H1 (cell line): ENCODE measurements at regions not wholly inside any gene's neighbourhood (a gene's known extent, or its start where the extent isn't known, plus 50 kb on each side); places are given as distances from the start of the nearest gene placed in this dataset.
A peak's percentile ranks its signal among the peaks of the same experiment; 100 is the strongest.

ENCODE experiments used
- CTCF ChIA-PET: fragments of 300-600 bp; sonication (Branson Sonifier 250); formaldehyde crosslinking; loops from one replicate; lab custom pipeline; 2021; ENCODE audit not compliant: partially characterized antibody; lab: Charles Lee
- POLR2A ChIA-PET: fragments of 300-600 bp; sonication (Branson Sonifier 250); formaldehyde crosslinking; loops from one replicate; lab custom pipeline; 2021; ENCODE audit warnings: inconsistent platforms; ENCODE audit not compliant: partially characterized antibody; lab: Charles Lee
- DNase-seq, 2 experiments: peaks; one replicate each; pipeline versions ENCODE4 v3.0.0 to v3.0.0-alpha.2; 2010 to 2022; ENCODE audit warnings: low spot score in 2 of 2, low read depth in 1 of 2, mixed read lengths in 1 of 2
- FAIRE-seq: peaks from 2 replicates; lab custom pipeline; 2011; peaks lifted over from hg19 to GRCh38; lab: Jason Lieb, UNC
- H2AFZ ChIP-seq: 2 replicates; pipeline ENCODE4 v1.8.1; 2012; ENCODE audit warnings: low read length, inconsistent platforms
- H2AK5ac ChIP-seq: 2 replicates; pipeline ENCODE4 v1.6.1; 2013; ENCODE audit warnings: low read depth, low read length
- H2BK120ac ChIP-seq: replicated peaks from 2 replicates; pipeline ENCODE3; 2013; ENCODE audit warnings: low read depth, low read length, inconsistent platforms
- H2BK12ac ChIP-seq: 2 replicates; pipeline ENCODE4 v1.6.1; 2013; ENCODE audit warnings: low read depth, low read length
- H2BK15ac ChIP-seq: 2 replicates; pipeline ENCODE4 v1.6.1; 2013; ENCODE audit warnings: low read length
- H2BK20ac ChIP-seq: 2 replicates; pipeline ENCODE4 v1.6.1; 2013; ENCODE audit warnings: low read length
- H2BK5ac ChIP-seq: 2 replicates; pipeline ENCODE4 v1.6.1; 2013; ENCODE audit warnings: low read depth, low read length
- H3K14ac ChIP-seq: 2 replicates; pipeline ENCODE4 v1.6.1; 2013; ENCODE audit warnings: inconsistent platforms; ENCODE audit not compliant: insufficient read length
- H3K18ac ChIP-seq: 2 replicates; pipeline ENCODE4 v1.6.1; 2013; ENCODE audit warnings: low read length; ENCODE audit errors: extremely low read depth
- H3K23ac ChIP-seq: 2 replicates; pipeline ENCODE4 v1.6.1; 2013; ENCODE audit warnings: inconsistent platforms; ENCODE audit not compliant: insufficient read length
- H3K23me2 ChIP-seq: 2 replicates; pipeline ENCODE4 v1.6.1; 2013; ENCODE audit warnings: low read depth, low read length
- H3K27ac ChIP-seq: 2 replicates; pipeline ENCODE4 v1.6.1; 2011; ENCODE audit warnings: low read depth, low read length, inconsistent platforms
- H3K27me3 ChIP-seq, 4 experiments: replicated peaks in 1 of 4; 1 replicate in 1 of 4; 2 replicates in 3 of 4; pipeline versions ENCODE4 v1.6.1 to v1.8.1; 2011 to 2013; ENCODE audit warnings: low read length in 3 of 4, mild to moderate bottlenecking in 3 of 4, inconsistent platforms in 2 of 4, mixed read lengths in 2 of 4, moderate library complexity in 1 of 4; ENCODE audit not compliant: control insufficient read depth in 3 of 4, insufficient read depth in 3 of 4; ENCODE audit errors: extremely low read depth in 1 of 4
- H3K36me3 ChIP-seq, 4 experiments: 2 replicates each; pipeline versions ENCODE4 v1.6.1 to v1.8.1; 2011 to 2013; ENCODE audit warnings: mild to moderate bottlenecking in 4 of 4, low read length in 3 of 4, moderate library complexity in 2 of 4, control low read depth in 1 of 4, inconsistent platforms in 1 of 4; ENCODE audit not compliant: insufficient read depth in 4 of 4, control insufficient read depth in 2 of 4
- H3K4ac ChIP-seq: replicated peaks from 2 replicates; pipeline ENCODE3; 2013; ENCODE audit warnings: low read length, low read depth, mixed read lengths, inconsistent platforms; ENCODE audit not compliant: insufficient read length
- H3K4me1 ChIP-seq, 4 experiments: replicated peaks in 1 of 4; 1 replicate in 1 of 4; 2 replicates in 3 of 4; pipeline versions ENCODE4 v1.6.1 to v1.8.1; 2011 to 2013; ENCODE audit warnings: low read length in 3 of 4, inconsistent platforms in 2 of 4, mixed read lengths in 1 of 4; ENCODE audit not compliant: insufficient read depth in 4 of 4, control insufficient read depth in 3 of 4
- H3K4me2 ChIP-seq, 2 experiments: 2 replicates each; pipeline versions ENCODE4 v1.6.1 to v1.8.1; 2011 to 2013; ENCODE audit warnings: low read depth in 2 of 2, low read length in 2 of 2, control low read depth in 1 of 2, inconsistent platforms in 1 of 2, mild to moderate bottlenecking in 1 of 2; ENCODE audit not compliant: insufficient read depth in 1 of 2
- H3K4me3 ChIP-seq, 4 experiments: fragments of 200-600, 300-600 bp in 1 of 4; sonication (generic), shearing (Covaris generic), sonication (Bioruptor Twin) in 1 of 4; 2 replicates each; pipeline versions ENCODE4 v1.5.1 to v1.8.1; 2011 to 2016; ENCODE audit warnings: low read length in 4 of 4, low read depth in 3 of 4, control low read depth in 2 of 4, inconsistent platforms in 2 of 4, mild to moderate bottlenecking in 2 of 4, mixed read lengths in 1 of 4, moderate library complexity in 1 of 4; ENCODE audit not compliant: insufficient read depth in 2 of 4; ENCODE audit errors: extremely low read depth in 1 of 4
- H3K56ac ChIP-seq: replicated peaks from 2 replicates; pipeline ENCODE3; 2013; ENCODE audit warnings: low read depth, mild to moderate bottlenecking, mixed read lengths, low read length, inconsistent platforms; ENCODE audit not compliant: insufficient read length
- H3K79me1 ChIP-seq: 2 replicates; pipeline ENCODE4 v1.6.1; 2013; ENCODE audit warnings: low read depth, low read length, control low read depth
- H3K79me2 ChIP-seq, 2 experiments: 2 replicates each; pipeline versions ENCODE4 v1.6.1 to v1.8.1; 2012 to 2013; ENCODE audit warnings: low read length in 2 of 2, mild to moderate bottlenecking in 2 of 2, inconsistent platforms in 1 of 2; ENCODE audit not compliant: insufficient read depth in 2 of 2, control insufficient read depth in 1 of 2
- H3K9ac ChIP-seq, 4 experiments: replicated peaks in 1 of 4; 1 replicate in 1 of 4; 2 replicates in 3 of 4; pipeline versions ENCODE4 v1.6.1 to v1.8.1; 2011 to 2013; ENCODE audit warnings: low read depth in 3 of 4, low read length in 3 of 4, control low read depth in 2 of 4, mild to moderate bottlenecking in 2 of 4, moderate library complexity in 2 of 4, inconsistent platforms in 1 of 4; ENCODE audit errors: extremely low read depth in 1 of 4
- H3K9me3 ChIP-seq, 2 experiments: 2 replicates each; pipeline versions ENCODE4 v1.6.1 to v1.8.1; 2012 to 2013; ENCODE audit warnings: mild to moderate bottlenecking in 2 of 2, moderate library complexity in 2 of 2, control low read depth in 1 of 2, inconsistent platforms in 1 of 2, low read depth in 1 of 2, low read length in 1 of 2, mixed read lengths in 1 of 2; ENCODE audit not compliant: insufficient read depth in 2 of 2
- H4K20me1 ChIP-seq, 2 experiments: replicated peaks in 1 of 2; 2 replicates each; pipeline versions ENCODE3 to v1.8.1; 2011 to 2013; ENCODE audit warnings: inconsistent platforms in 2 of 2, low read length in 2 of 2, mild to moderate bottlenecking in 1 of 2; ENCODE audit not compliant: insufficient read depth in 2 of 2, control insufficient read depth in 1 of 2
- H4K5ac ChIP-seq: 2 replicates; pipeline ENCODE4 v1.6.1; 2013; ENCODE audit warnings: low read length, low read depth, mixed read lengths, inconsistent platforms; ENCODE audit not compliant: insufficient read length
- H4K8ac ChIP-seq: 2 replicates; pipeline ENCODE4 v1.8.0; 2013; ENCODE audit warnings: mild to moderate bottlenecking, moderate library complexity, low read length, inconsistent platforms; ENCODE audit not compliant: insufficient read depth; ENCODE audit errors: extremely low read depth
- H4K91ac ChIP-seq: replicated peaks from 2 replicates; pipeline ENCODE3; 2013; ENCODE audit warnings: low read length, mixed read lengths, inconsistent platforms; ENCODE audit not compliant: insufficient read length
- CBX8 ChIP-seq: fragments of 300-800, 300-1000 bp; sonication (generic); IDR thresholded peaks from 2 replicates; pipeline ENCODE4 v1.7.1; 2016; ENCODE audit warnings: low read depth, low read length, borderline replicate concordance
- CREB1 ChIP-seq: IDR thresholded peaks from 2 replicates; pipeline ENCODE4 v1.6.1; 2012; ENCODE audit warnings: inconsistent platforms
- KDM1A ChIP-seq: fragments of 200-600, 300-600 bp; sonication (generic); IDR thresholded peaks from 2 replicates; pipeline ENCODE4 v1.7.1; 2016; ENCODE audit warnings: mild to moderate bottlenecking, low read length, borderline replicate concordance
- RXRA ChIP-seq: IDR thresholded peaks from 2 replicates; pipeline ENCODE4 v1.6.1; 2011; ENCODE audit warnings: low read depth, mild to moderate bottlenecking, low read length, moderate library complexity; ENCODE audit not compliant: insufficient read depth
- ZNF274 ChIP-seq: IDR thresholded peaks from 2 replicates; pipeline ENCODE4 v1.7.0; 2012; ENCODE audit warnings: low read length, borderline replicate concordance; ENCODE audit errors: extremely low read depth
- WGBS, 2 experiments: shearing (Covaris generic) in 1 of 2; methylation state at CpG; one replicate each; pipeline versions ENCODE4 v1.1.6 to v1.1.7; 2013 to 2015; ENCODE audit warnings: low lambda C conversion rate in 2 of 2, mixed read lengths in 2 of 2, inconsistent platforms in 1 of 2, low coverage in 1 of 2, missing lambda C conversion rate in 1 of 2; ENCODE audit not compliant: insufficient replicate concordance in 2 of 2, insufficient coverage in 1 of 2, insufficient read length in 1 of 2; ENCODE audit errors: extremely low coverage in 1 of 2, missing lambda C conversion rate in 1 of 2; 5-methylcytosine and 5-hydroxymethylcytosine counted together
- TF ChIP-seq, protein P1 (sequence below): IDR thresholded peaks from 2 replicates; pipeline ENCODE4 v1.6.1; 2012; ENCODE audit warnings: inconsistent platforms
- TF ChIP-seq, protein P2 (sequence below): IDR thresholded peaks from 2 replicates; pipeline ENCODE4 v1.6.1; 2012; ENCODE audit warnings: low read length, inconsistent platforms

- H2BK120ac ChIP-seq: no peak overlapping the region
- H3K4me3 ChIP-seq: no peak overlapping the region
- no peak overlapping the region for H2AK5ac ChIP-seq
- no peak overlapping the region for H2BK5ac ChIP-seq
- H2BK12ac ChIP-seq: no peak overlapping the region
- FAIRE-seq: no peak
- no peak overlapping the region for H3K4me2 ChIP-seq
- H4K20me1 ChIP-seq: no peaks in the 10 kb centered on the region
- H3K27ac ChIP-seq: no peak overlapping the region
- H3K18ac ChIP-seq: no peak overlapping the region
- H3K79me2 ChIP-seq: no peaks in the 10 kb centered on the region
- no peak overlapping the region for H3K4ac ChIP-seq
- H3K36me3 ChIP-seq: no peaks in the 10 kb centered on the region
- H4K5ac ChIP-seq: no peak overlapping the region
- H4K91ac ChIP-seq: no peak overlapping the region
- TF ChIP-seq RXRA (no peak), CBX8 (no peak), CREB1 (no peak), ZNF274 (no peak), KDM1A (no peak)
- TF ChIP-seq, protein P1, sequence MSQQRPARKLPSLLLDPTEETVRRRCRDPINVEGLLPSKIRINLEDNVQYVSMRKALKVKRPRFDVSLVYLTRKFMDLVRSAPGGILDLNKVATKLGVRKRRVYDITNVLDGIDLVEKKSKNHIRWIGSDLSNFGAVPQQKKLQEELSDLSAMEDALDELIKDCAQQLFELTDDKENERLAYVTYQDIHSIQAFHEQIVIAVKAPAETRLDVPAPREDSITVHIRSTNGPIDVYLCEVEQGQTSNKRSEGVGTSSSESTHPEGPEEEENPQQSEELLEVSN: no peak
- TF ChIP-seq, protein P2, sequence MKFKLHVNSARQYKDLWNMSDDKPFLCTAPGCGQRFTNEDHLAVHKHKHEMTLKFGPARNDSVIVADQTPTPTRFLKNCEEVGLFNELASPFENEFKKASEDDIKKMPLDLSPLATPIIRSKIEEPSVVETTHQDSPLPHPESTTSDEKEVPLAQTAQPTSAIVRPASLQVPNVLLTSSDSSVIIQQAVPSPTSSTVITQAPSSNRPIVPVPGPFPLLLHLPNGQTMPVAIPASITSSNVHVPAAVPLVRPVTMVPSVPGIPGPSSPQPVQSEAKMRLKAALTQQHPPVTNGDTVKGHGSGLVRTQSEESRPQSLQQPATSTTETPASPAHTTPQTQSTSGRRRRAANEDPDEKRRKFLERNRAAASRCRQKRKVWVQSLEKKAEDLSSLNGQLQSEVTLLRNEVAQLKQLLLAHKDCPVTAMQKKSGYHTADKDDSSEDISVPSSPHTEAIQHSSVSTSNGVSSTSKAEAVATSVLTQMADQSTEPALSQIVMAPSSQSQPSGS: no peak
- POLR2A ChIA-PET: interaction anchor here (0.5 to 0.6 kb wide), 3 partner anchors 12 to 1553 kb away, joined by 3 to 4 read pairs (median 4); no protein-coding TSS in a partner anchor
- H4K8ac ChIP-seq: no peak overlapping the region; the same call in 1 of the 2 replicates
- no peaks in the 10 kb centered on the region for H3K9me3 ChIP-seq
- H3K4me1 ChIP-seq: no peaks in the 10 kb centered on the region; a peak in 1 of 7 replicates
- no peaks in the 10 kb centered on the region for H3K79me1 ChIP-seq
- H2BK15ac ChIP-seq: 0 out of 2 replicates have a peak overlapping the region, but pooled peaks have one; percentile 31
- no peaks in the 10 kb centered on the region; the same call in 1 of the 2 replicates for H3K23me2 ChIP-seq
- no peak overlapping the region for H3K9ac ChIP-seq
- H2AFZ ChIP-seq: no peak overlapping the region
- 84% methylated on average over 21 of the region's 21 CpGs; no CpG with 5 or more reads in 1 of the 2 experiments for WGBS, 2 experiments
- CTCF ChIA-PET: interaction anchor here (0.9 to 4.6 kb wide), 12 partner anchors 8 to 275 kb away, joined by 3 to 18 read pairs (median 4); no protein-coding TSS in a partner anchor
- no peak overlapping the region for H3K23ac ChIP-seq
- no peak overlapping the region for H3K56ac ChIP-seq
- no peak overlapping the region for H2BK20ac ChIP-seq
- H3K27me3 ChIP-seq: no peaks in the 10 kb centered on the region; a peak in 1 of 7 replicates
- H3K14ac ChIP-seq: no peak overlapping the region
- DNase-seq: peak in 1 of 2 experiments; percentile 43
Observed at GRCh38 chr10:100612601-100613595, 77.2 kb downstream of the HIF1AN start.
